NCI-H2171 treated with DMSO at 0.1 percent for 48 hours (cell line): ENCODE measurements at regions not wholly inside any gene's neighbourhood (a gene's known extent, or its start where the extent isn't known, plus 50 kb on each side); places are given as distances from the start of the nearest gene placed in this dataset.
"Not testable (repeated sequence)": the region's sequence is repeated elsewhere in the genome, so short reads cannot be mapped to it uniquely, and the experiment has no call there.

Experiments used
- DNase-seq: peaks from one replicate; lab custom pipeline; 2025; lab: John Stamatoyannopoulos, UW

DNA sequence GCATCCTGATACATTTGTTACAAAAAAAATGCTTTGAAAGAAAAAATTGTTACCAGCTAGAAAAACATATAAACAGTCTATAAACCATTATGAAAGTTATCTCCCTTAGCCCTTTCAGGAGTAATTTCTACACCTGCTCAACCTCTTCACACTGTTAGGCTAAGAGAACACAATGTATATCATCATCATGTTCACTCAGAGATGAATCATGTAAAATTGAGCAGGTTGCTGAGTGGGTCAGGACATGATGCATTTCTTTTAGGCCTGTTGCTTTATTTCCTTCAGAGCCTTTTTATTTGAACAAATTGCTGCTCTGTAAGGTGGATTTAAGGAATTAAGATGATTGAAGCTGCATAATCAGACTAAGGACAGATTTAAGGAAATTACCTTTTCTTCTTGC is 531.3 kb upstream of the MAN1A1 start:
- no peak for DNase-seq

DNA sequence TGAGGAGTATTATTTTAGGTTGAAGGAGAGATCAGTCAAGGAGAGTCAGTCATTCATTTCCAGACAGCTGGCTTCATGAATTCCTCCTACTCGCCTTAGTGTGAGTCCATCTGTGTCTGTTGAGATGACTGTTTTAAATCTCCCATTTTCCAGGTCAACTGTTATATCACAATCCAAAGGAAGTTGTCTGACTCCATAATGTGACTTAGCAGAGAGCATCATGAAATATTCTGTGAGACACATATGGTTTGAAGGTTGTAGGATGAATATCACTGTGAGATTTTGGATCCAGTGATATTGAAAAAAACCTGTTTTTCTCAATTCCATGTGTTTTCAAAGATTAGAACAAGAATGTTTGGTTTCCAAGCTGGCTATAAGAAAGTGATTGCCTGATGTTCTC is 530.2 kb upstream of the MAN1A1 start:
- DNase-seq, result no peak

GRCh38 chr6:119874381-119874780 is 524.8 kb upstream of the MAN1A1 start:
- DNase-seq, result no peak

DNA sequence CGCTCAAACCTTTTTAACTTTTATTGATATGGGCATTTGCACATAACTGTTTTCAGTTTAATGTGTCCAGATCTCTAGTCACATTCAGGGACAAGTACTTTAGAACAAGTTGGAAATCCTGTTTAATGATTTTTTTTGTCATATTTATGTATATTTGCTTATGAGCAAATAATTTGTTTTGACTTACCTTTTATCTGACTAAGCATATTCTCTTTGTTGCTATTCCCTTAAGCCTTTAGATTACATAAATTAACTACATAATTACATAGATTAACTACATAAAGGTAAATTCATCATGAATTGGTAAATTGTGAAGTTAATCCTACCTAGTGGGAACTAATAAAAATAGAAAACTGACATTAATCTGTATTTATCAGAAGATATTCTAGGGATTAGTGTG is 523.5 kb upstream of the MAN1A1 start:
- DNase-seq, result no peak

- DNase-seq, result peak; percentile 13
These were observed 522.0 kb upstream of the MAN1A1 start for GRCh38 chr6:119871520-119871919.

GRCh38 chr6:119865466-119866350 is 516.1 kb upstream of the MAN1A1 start:
- peak; percentile 71 for DNase-seq

- DNase-seq, result peak; percentile 60
These were observed 513.2 kb upstream of the MAN1A1 start for GRCh38 chr6:119862719-119863118.

DNA sequence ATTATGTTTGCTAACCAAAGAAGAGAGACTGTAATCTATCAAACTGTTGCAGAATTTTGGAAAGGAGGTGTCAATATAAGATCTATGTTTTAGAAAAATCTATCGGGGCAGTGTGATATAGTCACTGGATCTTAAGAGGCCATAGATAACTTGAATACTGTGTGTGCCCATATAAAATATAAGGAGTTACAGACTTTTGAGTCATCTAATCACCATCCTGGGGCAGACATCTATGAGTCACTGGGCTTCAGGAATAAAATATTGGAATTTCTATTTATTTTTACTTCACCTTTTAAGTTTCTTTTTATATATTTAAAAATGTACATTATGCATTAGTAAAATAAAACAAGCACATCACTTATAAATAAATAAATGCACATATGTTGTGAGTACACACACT is 509.3 kb upstream of the MAN1A1 start:
- no peak for DNase-seq

DNA sequence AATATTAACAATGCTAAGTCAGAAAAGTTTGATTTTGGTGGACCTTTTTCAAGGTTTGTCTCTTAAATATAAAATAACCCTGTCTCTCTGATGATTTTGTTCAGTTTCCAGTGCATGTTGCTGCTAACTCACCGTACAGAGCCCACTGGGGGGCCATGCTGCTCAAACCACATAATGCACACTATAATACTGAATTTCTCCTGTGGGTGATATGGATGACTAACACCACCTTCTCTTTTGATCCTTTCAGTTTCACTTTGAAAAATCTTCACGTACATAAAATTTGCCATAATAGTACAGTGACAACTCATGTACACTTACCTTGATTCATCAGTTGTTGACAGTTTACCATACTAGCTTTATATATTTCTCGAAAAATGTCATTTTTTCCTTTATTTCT is 506.6 kb upstream of the MAN1A1 start:
- DNase-seq, result no peak

DNA sequence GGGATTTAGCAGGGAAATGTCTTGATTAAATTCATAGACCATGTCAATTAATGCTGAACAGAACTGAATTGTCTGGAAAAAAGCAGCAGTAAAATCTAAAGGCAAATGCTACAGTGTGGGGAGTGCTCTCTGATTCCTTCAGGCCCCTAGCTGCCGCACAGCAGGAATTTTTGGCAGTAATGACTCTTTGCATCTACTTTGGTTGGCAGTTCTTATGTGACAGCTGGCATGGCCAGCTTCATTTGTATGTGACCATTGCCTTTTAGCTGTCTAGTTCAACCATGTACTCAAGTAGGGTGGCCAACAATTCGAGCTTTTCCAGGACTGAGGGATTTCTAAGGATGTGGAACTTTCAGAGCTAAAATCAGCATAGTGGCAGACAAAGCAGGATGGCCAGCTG is 499.1 kb upstream of the MAN1A1 start:
- no peak for DNase-seq

DNA sequence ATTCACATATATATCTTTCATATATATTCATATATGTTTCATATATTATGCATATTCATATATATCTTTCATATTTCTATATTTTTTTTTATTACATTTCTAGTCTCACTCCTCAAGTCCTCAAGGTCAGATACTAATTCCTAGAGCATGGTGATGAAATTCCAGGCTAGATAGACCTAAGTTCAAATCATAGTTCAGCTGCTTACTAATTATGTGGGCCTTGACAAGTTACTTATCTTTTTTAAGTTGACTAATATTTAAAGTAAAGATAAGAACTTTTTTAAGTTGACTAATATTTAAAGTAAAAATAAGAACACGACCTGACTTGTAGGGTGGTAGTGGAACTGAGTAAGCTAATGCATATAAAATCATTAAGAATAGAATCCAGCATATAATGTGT is 495.6 kb upstream of the MAN1A1 start:
- DNase-seq, result no peak

- no peak for DNase-seq
These were observed 494.8 kb upstream of the MAN1A1 start for GRCh38 chr6:119844387-119844786.

DNA sequence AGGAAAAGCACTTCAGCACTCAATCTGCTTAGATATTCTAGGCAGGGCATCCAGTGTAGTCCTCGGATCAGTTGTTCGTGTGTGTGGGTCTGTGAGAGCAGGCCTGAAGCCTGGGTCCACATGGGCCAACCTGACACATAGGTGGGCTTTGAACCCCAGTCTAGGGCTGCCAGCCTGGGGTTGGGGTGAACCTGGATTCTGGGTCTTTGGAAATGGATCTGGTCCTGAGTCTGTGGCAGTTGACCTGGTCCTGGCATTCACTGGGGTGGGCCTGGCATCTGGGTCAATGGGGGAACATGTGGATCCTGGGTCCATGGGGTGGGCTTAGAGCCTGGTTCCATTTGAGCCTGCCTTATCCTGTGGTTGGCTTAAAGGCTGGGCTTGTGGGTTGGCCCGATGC is 492.6 kb upstream of the MAN1A1 start:
- no peak for DNase-seq

DNA sequence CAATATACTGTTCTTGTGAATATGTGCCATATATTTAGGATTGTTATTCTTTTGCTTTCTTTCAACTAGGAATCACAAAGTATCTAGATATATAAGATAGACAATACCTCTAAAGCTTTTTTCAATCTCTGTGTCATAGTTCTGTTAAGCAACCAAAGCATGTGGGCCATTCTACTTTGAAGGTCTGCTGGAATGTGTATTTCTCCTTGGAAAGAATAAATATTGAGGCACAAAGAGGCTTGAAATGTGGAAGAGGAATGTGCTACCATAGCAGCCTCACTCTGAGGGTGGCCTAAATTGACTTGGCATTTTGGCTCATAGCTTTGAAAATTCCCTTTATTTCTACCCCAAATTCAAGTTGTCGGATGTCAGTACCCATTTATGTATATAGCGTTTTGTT is 488.5 kb upstream of the MAN1A1 start:
- DNase-seq, result no peak

GRCh38 chr6:119834418-119834817 is 484.9 kb upstream of the MAN1A1 start:
- DNase-seq, result no peak

DNA sequence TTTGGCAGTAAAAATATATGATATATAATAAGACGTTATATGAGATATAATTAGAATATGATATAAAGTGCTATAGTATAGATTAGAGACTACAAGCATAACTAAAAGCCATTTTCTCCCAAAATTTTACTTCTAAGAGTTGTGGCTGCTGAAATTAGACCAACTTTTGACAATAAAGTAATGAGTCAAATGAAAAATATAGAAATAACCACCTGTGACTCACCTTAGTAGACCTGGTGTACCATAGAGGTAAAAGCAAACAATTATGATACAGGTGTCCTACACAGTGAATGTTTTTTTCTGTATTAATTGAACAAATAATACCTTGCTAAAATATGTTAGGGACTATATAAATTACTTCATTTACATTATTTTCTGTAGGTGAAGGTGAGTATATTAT is 482.9 kb upstream of the MAN1A1 start:
- DNase-seq, result no peak

DNA sequence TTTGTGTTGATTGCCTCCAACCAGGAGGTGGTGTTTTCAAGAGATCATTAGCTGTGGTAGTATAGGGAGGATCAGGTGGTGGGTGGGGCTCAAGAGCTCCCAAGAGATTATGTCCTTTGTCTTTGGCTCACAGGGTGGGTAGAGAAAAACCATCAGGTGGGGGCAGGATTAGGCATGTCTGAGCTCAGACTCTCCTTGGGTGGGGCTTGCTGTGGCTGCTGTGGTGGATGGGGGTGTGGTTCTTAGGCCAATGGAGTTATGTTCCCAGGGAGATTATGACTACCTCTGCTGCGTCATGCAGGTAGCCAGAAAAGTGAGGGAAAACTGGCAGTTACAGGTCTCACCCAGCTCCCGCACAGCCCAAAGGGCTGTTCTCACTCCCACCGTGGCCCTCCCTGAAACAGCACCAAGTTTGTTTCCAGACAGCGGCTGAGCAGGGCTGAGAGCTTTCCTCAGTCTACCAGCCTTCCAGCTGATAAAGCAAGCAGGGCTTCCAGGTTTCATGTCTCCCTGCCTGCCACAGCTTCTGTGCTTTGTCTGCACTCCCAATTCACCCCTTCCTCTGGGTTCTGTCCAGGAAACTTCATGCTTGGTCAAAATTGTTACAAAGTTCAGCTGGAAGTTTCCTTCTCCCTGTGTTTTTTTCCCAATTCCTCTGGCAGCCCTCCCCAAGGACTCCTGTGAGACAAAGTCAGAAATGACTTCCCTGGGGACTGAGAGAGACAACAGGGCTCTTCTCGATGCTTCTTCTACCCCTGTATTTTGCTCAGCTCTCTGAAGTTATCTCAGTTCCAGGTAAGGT is 481.1 kb upstream of the MAN1A1 start:
- no peak for DNase-seq

- no peak for DNase-seq
These were observed 480.5 kb upstream of the MAN1A1 start for GRCh38 chr6:119830069-119830468.

GRCh38 chr6:119829499-119829898 is 479.9 kb upstream of the MAN1A1 start:
- not testable (repeated sequence) for DNase-seq

- no peak for DNase-seq
These were observed 479.4 kb upstream of the MAN1A1 start for GRCh38 chr6:119829006-119829405.

- no peak for DNase-seq
These were observed 471.8 kb upstream of the MAN1A1 start for GRCh38 chr6:119821380-119821779.

DNA sequence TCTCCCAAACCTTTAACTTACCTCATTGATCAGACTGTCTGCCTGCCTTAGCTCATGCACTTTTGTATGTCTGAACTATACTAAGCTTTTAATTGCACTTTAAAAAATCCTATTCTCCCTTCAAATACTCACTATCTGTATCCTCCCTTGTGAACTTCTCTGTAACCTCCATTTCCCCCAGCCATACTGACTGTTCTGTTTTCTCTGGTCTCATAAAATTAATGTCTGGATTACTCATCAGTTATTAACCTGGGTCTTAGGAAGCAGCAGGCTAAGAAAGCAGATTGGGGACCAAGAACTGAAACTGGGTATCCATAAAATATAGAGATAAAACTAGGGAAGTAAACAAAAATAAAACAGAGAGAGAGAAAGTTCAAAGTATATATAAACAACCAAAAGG is 469.3 kb upstream of the MAN1A1 start:
- DNase-seq, result no peak
